T-helper 1 cell (primary cell): ENCODE measurements at regions not wholly inside any gene's neighbourhood (a gene's known extent, or its start where the extent isn't known, plus 50 kb on each side); places are given as distances from the start of the nearest gene placed in this dataset.
"Not testable (repeated sequence)": the region's sequence is repeated elsewhere in the genome, so short reads cannot be mapped to it uniquely, and the experiment has no call there.

Experiments
- DNase-seq, 5 donors: peaks; one replicate each; pipeline ENCODE4 v3.0.0-alpha.2; 2012 to 2020

DNA sequence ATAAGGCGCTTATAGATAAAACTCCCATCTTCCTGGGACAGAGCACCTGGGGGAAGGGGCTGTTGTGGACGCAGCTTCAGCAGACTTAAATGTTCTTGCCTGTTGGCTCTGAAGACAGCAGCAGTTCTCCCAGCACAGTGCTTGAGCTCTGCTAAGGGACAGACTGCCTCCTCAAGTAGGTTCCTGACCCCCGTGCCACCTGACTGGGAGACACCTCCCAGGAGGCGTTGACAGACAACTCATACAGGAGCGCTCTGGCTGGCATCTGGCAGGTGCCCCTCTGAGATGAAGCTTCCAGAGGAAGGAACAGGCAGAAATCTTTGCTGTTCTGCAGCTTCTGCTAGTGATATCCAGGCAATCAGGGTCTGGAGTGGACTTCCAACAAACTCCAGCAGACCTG lies 383.1 kb upstream of the EMCN start:
- DNase-seq, result not testable (repeated sequence)

DNA sequence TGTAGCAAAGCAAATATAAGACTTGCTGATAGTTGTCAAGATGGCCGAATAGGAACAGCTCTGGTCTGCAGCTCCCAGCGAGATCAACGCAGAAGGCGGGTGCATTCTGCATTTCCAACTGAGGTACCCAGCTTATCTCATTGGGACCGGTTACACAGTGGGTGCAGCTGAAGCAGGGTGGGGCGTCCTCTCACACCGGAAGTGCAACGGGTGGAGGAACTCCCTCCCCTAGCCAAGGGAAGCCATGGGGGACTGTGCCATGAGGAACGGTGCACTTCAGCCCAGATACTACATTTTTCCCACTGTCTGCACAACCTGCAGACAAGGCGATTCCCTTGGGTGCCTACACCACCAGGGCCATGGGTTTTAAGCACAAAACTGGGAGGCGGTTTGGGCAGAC lies 382.3 kb upstream of the EMCN start:
- DNase-seq, result no peak

DNA sequence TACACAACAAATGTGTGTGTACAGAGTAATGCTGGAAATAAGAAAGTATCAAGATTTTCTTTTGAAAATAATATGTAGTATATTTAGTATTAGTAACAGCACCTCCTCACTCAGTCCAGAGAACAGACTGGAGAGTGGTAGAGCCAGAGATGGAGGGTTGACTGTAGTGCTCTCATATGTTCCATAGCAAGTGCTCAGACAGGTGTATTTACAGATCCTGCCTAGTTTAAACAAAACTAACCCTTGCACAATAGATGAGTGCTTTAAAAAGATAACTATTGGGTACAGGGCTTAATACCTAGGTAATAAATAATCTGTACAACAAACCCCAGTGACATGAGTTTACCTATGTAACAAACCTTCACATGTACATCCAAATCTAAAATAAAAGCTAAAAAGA lies 381.0 kb upstream of the EMCN start:
- DNase-seq, result no peak

DNA sequence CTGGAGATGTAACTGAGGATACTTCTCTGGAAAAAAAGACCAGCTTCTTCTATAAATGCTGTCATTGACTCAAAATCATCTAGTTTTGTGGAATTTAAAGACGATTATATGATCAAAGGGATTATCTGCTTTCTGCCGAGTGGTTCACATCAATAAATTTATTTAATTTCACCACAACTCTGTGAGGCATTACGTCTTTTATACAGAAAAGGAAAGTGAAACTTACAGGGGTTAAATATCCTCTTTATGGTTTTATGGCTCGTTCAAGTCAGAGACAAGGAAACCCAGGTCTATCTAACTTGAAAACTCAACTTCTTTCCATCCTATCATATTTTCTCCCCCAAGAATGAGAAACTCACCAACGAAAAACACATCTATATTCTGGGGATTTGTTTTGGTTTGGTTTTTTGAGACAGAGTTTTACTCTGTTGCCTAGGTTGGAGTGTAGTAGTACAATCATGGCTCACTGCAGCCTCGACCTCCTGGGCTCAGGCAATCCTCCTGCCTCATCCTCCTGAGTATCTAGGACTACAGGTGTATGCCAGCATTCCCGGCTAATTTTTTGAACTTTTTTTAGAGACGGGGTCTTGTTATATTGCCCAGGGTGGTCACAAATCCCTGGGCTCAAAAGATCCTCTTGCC lies 377.9 kb upstream of the EMCN start:
- DNase-seq, result peak in 1 of 5 donors; percentile 55

DNA sequence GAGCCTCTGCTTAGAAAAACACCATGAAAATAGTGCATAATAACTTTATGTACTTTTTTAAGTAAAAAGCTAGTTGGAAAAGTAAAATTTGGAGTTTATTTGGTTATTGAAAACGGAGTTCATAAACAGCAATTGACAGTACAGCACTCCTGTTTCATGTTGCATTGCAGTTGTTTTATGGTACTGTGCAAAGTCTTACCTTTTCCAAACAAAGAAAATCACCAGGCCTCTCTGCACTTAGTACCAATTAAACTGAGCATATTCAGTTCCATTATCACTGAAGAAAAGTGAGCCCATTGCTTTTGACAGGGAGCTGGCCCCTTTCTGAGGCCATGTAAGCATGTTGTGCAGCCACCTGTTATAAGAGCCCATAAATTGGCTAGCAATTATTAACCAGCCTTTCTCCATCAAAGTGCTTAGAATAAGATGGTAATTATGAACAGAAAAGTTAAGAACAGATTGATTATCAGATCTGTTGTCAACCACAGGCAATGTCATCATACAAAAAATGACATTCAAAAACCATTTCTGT lies 376.6 kb upstream of the EMCN start:
- DNase-seq, result no peak

DNA sequence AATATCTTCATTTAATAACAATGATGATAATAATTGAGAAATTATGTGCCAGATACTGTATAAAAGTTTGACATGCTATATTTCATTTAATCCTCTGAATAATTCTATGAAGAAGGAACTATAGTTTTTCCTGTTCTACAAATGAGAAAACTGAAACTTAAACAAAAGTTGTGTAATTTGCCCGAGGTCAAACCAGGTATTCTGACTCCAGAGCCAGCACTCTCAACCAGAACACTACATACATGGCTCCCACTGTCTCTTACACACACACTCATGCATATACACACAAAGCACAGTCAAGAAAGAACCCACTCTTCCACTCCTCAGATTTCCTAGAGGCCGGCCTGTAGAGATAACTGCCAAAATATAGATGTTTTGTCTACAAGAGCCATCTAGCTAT lies 374.0 kb upstream of the EMCN start:
- DNase-seq, result no peak

DNA sequence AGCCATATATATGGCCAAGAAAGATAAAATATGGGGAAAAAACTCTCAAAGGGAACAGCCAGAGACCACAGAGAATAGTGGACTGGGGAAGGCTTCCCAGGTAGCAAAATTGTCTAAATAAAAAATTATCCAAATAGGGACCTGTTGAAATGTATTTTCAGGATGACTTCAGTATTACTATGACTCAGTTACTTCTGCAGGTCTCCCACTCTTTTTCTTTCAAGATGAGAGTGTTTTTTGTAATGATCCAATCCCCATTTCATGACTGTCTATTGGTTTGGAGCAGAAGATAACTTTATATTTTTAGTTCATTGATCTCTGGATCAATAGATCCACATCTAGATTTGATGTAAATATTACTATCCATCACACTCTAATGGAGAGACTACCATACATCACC lies 372.1 kb upstream of the EMCN start:
- no peak for DNase-seq

DNA sequence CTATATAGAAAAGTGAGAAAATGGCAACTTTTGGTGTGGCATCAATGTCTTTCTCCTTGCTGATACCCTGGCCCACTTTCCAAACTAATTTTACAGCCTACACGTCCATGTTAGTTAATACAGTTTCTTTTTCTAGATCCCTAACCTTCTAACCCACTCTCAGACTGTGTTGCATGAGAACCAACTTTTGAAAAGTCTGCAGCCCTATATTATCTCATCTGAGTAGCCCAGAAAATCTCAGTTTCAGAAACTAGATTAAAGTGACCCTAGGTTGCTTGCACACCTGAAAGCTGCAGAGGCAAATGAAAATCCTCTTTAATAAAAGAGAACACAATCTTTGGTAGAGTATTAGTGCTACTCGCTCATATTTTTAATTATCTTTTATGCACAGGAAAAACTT lies 371.6 kb upstream of the EMCN start:
- no peak for DNase-seq

DNA sequence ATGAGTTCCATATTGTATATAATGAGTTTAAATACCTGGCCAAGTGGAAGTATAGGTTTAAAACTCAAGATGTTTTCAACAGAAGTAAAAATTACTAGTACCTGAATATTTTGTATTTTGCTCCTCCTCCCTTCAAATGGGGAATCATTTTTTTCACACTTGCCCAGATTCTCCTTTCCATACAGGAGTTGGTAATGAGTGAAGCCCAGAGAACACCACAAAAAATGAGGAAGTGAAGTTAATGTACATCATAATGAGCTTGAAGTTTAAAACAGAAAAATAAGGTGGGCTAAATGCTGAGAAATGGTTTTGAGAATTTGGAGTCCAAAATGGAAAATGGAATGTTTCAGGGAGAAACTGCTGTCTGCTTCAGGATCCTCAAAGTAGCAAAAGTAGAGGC lies 364.8 kb upstream of the EMCN start:
- no peak for DNase-seq

DNA sequence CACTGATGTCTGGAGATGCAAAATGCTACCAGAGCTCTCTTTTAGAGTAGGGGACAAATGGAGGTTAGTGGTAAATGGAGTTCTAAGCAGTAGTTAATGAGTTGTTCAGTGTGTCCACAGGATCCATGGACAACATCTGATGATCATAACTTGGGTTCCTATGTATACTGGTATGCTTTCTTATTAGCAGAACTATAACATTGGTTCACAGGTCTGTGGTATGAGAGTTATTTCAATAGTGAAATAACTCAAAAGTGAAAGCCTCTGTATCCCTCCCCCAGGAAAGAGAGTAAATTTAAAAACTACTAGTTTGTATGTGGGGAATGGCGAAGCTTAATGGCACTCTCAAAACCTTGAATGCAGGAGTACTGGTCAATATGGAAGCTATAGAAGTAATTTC lies 363.5 kb upstream of the EMCN start:
- no peak for DNase-seq

DNA sequence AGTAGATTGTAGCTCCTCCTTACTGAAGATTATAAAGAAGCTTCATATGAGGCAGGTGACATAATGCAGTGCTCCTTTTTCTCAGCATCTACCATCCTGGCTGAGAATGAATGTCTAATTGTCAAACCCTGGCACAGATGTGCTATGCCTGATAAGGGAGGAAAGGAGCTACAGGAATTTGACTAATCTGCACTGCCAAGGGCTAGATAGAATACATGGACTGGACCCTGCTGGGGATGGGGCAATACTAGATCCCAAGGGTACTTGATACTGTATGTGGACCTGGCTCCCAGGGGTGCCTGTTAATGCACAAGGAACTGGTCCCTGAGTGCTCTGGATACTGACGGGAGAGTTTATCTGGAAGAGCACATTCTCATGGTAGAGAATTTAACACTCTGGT lies 362.2 kb upstream of the EMCN start:
- no peak for DNase-seq

DNA sequence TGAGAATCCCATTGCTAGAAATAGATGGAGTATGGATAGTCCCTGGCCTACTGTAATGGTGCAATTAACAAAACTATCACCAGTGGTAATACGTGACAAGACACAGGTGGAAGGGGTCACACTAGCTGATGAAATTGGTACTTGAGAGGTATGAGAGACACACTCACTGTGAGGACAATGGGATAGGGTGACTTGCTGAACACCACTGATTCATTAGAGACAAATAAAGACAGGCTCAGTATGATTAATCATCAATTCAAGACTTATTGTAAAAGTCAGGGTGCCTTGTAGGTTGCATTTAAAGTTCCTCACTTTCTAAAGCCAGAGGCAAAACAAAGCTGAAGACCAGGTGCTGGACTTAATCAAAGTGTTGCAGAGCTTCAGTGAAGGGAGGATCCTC lies 361.6 kb upstream of the EMCN start:
- no peak for DNase-seq

DNA sequence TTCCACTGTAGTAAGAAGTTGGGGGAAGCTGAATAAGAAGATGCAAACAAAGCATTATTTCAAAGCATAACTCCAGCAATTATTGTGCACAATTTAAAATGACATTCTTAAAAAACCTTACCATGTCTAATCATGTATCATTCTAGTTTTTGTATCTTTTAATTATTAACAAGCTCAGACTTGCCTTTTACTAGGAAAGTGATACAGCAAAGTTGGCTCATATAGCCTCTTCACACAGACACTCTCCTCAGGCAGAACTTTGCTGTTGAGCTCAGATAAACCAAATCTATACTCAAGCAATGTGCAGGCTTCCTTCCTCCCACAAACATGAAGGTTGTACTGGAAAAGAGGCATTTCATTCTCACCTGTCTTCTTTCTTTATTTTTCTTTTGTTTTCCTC lies 358.7 kb upstream of the EMCN start:
- no peak for DNase-seq

DNA sequence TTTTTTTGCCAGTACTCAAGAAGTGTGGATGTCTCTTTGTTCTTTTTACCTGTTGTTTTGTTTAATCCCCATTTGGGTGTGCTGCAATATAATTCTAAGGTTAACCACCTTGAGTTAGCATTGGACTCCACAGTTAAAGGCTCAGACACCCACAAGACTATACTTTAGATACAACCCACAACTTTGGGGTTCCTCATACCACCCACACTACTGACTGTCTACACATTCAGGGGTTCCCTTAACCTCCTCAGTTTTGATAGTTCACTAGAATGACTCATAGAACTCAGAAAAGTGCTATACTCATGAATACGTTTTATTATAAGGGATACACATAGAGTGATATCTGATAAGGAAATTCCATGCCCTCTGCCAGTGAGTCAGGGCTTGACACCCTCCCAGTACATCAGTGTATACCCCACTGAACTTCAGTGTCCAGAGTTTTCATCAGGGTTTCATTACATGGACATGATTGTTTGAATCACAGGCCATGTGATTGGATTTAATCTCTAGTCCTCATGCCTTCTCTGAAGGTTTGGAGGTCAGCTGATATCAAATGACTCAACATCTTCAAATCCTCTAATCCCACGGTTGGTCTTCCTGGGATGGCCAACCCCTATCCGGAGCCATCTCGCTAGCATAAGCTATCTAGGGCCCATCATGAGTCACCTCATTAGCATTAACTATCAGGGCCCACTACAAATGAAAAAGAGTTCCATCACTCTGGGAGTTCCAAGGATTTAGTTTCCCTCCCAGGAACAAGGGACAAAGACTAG lies 357.7 kb upstream of the EMCN start:
- no peak for DNase-seq

DNA sequence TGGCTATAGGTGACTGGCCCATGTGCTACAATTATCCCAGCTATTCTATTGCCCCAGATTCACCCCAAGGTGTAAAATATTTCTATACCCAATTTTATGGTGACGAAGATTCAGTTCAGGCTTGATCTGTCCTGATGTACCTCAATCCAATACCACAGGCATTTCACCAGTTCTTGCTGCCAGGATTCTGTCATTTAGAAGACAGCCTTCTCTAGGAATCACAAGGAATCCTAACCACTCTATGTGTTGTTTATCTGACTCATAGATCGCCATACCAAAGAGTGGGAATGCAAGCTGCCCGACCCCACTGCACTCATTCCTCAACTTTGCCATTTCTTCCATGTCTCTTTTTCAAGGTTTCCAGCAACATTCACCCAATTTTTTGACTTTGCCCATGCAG lies 355.0 kb upstream of the EMCN start:
- no peak for DNase-seq

DNA sequence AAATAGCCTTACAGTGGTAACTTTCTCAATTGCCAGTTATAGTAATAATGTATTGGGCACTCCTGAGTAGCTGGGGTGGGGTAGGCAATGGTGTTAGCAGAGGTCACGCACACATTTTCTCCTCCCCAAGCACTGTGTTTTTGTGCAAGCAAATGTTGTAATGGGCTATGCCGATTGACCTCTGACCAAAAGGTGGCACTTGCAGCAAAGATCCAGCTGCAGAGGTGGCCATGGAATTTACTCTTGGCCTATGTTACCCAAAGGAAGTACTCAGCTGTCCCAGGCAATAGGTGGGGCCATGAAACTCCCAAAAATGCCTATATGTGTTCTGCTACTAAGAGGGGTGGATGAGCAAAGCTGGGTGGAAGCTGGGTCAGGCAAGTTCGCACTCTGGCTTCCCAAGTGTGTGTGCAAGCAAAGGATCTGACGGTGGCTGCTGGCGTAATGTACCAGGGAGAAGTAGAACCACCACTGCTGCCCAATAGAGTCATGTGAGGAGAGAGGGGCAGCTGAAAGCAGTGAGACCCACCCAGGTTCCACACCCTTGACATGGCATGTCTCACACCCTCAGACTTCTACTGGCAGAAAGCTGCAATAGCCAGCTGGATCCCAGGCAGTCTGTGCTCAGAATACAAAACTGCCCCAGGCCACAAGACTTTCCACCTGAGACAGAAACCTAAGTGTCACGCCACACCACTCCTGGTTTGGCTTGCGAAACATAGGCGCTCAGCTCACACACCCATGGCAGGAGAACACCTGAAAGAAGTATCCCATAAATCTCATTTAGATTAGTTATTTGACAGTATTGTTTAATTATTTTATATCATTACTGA lies 353.3 kb upstream of the EMCN start:
- DNase-seq, result no peak

DNA sequence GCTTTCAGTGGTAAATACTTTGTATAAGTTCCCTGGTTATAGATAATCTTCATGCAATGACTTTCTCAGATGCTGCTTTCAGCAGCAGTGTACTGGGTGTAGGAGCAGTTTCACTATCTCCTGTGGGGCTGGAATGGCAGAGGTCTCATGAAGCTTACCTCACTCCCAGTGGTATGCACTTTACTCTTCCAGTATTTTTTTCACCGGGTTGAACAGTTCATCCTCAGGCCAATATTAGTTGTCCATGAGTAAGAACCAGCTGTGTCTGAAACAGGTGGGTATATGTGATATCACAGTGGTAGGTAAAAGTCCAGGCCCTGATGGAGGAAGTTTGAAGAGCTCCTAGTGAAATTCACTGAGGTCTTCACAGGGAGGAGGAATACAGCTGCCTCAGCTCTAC lies 351.5 kb upstream of the EMCN start:
- no peak for DNase-seq

DNA sequence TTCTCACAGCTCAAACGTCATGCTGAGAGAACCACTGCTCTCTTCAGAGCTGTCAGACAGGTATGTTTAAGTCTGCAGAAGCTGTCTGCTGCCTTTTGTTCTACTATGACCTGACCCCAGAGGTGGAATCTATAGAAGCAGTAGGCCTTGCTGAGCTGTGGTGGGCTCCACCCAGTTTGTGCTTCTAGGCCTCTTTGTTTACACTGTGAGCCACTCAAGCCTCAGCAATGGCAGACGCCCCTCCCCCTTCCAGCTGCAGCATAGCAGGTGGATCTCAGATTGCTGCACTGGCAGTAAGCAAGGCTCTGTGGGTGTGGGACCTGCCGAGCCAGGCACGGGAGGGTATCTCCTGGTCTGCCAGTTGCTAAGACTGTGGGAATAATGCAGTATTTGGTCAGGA lies 350.5 kb upstream of the EMCN start:
- DNase-seq, result not testable (repeated sequence)

DNA sequence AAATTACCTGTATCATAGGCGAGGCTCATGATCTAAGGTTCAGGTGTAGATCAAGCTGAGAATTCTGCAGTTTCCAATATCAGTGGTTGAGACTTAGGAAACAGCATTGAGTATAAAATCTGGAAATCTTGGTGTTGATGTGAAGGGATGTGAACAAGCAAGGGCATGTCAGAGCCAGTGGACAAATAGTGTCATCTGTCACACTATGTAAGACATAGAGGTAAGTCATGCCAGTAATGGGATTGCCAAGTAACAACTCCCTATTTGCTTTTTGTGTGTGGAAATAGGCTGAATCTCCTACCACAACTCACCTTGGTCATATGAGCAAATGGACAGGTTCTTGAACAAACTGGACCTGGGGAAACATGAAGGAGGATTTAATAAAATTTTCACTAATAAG lies 334.5 kb upstream of the EMCN start:
- DNase-seq, result no peak

DNA sequence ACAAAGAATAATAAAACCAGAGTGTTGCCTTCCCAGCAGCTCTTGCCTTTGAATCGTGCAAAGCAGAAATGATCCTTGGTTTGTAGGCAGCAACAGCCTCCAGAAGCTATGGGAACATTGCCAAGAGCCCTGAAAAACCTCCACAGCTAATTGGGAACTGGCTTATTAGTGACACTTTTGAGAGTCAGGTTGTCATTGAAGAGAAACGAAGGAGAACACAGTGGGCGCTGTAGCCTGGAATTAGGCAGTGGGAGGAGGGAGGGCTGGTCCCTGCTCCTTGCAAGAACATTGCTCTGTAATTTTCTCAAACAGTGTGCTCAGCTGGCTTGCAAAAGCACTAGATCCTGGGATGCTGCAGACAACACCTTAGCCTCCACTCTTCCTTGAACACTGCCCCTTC lies 331.5 kb upstream of the EMCN start:
- no peak for DNase-seq

DNA sequence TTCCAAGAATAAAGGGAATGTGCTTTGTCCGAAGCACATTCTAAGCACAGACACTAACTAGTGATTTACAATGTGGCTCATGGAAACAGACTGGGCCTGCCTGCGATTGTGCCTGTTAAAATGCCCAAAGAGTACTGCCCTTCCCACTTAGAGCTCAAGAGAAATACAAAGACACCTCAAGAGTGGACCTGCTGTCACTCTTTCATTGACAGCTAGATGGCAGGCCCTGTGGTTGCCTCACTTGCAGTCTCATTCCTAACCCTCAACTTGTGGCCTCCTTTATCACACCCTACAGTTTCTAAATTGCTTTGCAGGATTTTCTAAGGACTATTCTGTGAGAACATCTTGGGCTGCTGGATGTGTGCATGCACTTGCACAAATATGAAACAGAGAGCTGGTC lies 331.0 kb upstream of the EMCN start:
- DNase-seq, result peak in 1 of 5 donors; percentile 34

DNA sequence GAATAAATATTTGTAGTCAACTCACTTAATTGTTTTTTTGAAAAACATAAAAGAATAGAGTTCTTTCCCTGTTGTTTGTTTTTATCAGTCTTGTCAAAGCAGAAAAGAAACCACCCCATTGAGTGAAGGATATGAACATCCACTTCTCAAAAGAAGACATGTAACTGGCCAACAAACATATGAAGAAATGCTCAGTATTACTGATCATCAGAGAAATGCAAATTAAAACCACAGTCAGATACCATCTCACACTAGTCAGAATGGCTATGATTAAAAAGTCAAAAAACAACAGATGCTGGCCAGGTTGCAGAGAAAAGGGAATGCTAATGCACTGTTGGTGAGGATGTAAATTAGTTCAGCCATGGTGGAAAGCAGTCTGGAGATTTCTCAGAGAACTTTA lies 326.1 kb upstream of the EMCN start:
- DNase-seq, result no peak

DNA sequence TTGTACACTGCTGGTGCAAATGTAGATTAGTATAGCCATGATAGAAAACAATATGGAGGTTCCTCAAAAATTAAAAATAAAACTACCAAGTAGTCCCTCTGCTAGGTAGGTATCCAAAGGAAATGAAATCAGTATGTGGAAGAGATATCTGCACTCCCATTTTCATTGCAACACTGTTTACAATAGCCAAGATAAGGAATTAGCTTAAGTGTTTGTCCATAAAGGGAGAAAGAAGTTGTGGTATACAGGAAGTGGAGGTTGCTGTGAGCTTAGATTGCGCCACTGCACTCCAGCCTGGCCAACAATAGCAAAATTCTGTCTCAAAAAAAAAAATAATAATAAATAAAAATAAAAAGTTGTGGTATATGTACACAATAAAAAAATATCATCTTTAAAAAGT lies 325.0 kb upstream of the EMCN start:
- no peak for DNase-seq

DNA sequence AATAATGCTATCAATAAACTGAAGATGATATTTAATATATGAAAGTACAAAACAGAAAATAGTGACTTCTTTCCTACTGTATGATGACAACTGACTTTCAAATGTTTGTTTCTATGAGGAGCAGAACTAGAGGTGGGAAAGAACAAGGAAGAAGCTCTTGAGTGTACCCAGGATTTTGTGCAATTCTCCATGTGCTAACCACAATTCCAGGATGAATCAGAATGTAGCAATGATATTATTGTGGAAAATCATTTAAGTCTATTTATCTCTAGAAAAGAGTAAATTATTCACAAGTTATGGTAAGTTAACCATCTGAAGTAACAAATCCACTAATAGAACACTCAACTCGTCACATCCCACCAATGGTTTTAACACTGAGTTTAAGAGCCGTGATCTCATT lies 324.1 kb upstream of the EMCN start:
- no peak for DNase-seq
